GM12801 (cell line): ENCODE measurements at regions not wholly inside any gene's neighbourhood (a gene's known extent, or its start where the extent isn't known, plus 50 kb on each side); places are given as distances from the start of the nearest gene placed in this dataset.

ENCODE experiments used
- CTCF ChIP-seq: IDR thresholded peaks from one replicate; pipeline ENCODE4 v1.5.1; 2011; ENCODE audit warnings: control low read depth; ENCODE audit not compliant: insufficient read length; ENCODE audit errors: extremely low read depth

- no peak for TF ChIP-seq CTCF
Measured at GRCh38 chr1:80341021-80341420, 1334.5 kb upstream of the ADGRL4 start.

- TF ChIP-seq CTCF = no peak
Measured at GRCh38 chr1:80318108-80318507, 1311.6 kb upstream of the ADGRL4 start.

- TF ChIP-seq CTCF = no peak
Measured at GRCh38 chr1:80310703-80311245, 1304.2 kb upstream of the ADGRL4 start.

- TF ChIP-seq CTCF = no peak
Measured at GRCh38 chr1:80305466-80305865, 1298.9 kb upstream of the ADGRL4 start.

GRCh38 chr1:80293818-80294217 is 1287.3 kb upstream of the ADGRL4 start:
- TF ChIP-seq CTCF = no peak

GRCh38 chr1:80282536-80282935 is 1276.0 kb upstream of the ADGRL4 start:
- no peak for TF ChIP-seq CTCF

GRCh38 chr1:80278936-80279335 is 1272.4 kb upstream of the ADGRL4 start:
- TF ChIP-seq CTCF = no peak

GRCh38 chr1:80274256-80274655 is 1267.7 kb upstream of the ADGRL4 start:
- TF ChIP-seq CTCF = no peak
